Body of pancreas (tissue), 4 donors: ENCODE measurements at regions not wholly inside any gene's neighbourhood (a gene's known extent, or its start where the extent isn't known, plus 50 kb on each side); places are given as distances from the start of the nearest gene placed in this dataset.
"Not testable (repeated sequence)": the region's sequence is repeated elsewhere in the genome, so short reads cannot be mapped to it uniquely, and the experiment has no call there.

Source experiments
- CTCF ChIP-seq, 7 experiments: fragments of 450-650 bp in 4 of 7; fragments of 200-600 bp in 3 of 7; sonication (generic) in 3 of 7; IDR thresholded peaks; one replicate each; pipeline ENCODE4 v1.5.1; 2016 to 2019; ENCODE audit warnings: antibody characterized with exemption in 7 of 7
- POLR2A ChIP-seq, 3 donors: fragments of 450-650 bp; IDR thresholded peaks; one replicate each; pipeline ENCODE4 v1.6.1; 2016; ENCODE audit warnings: antibody characterized with exemption in 3 of 3, mild to moderate bottlenecking in 2 of 3

DNA sequence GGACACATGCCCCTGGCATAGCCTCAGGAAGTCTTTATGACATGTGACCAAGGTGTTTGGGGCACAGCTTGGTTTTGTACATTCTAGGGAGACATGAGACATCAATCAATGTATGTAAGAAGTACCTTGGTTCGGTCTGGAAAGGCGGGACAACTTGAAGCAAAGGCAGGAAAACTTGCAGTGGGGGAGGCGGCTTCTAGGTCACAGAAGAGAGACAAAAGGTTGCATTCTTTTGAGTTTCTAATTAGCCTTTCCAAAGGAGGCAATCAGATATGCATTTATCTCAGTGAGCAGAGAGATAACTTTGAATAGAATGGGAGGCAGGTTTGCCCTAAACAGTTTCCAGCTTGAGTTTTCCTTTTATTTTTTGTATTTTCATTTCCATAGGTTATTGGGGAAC lies 113.8 kb upstream of the SEC22B start:
- not testable (repeated sequence) for TF ChIP-seq CTCF, POLR2A (IDR thresholded peaks at IDR 0.05)
